B cell (primary cell): ENCODE measurements at regions not wholly inside any gene's neighbourhood (a gene's known extent, or its start where the extent isn't known, plus 50 kb on each side); places are given as distances from the start of the nearest gene placed in this dataset.

ENCODE experiments used
- ATAC-seq: fragments of 200-7000 bp; cut with Tn5 transposase; one replicate; pipeline ENCODE4 v1.10.0; 2021; ENCODE audit warnings: low read depth, mild to moderate bottlenecking, moderate number of reproducible peaks, moderate library complexity
- CTCF ChIA-PET: fragments of 350-600 bp; sonication (Branson Sonifier 250); formaldehyde crosslinking; loops from one replicate; lab custom pipeline; 2021; ENCODE audit warnings: antibody characterized with exemption, inconsistent platforms; lab: Charles Lee
- POLR2A ChIA-PET: fragments of 350-600 bp; sonication (Branson Sonifier 250); formaldehyde crosslinking; loops from one replicate; lab custom pipeline; 2021; ENCODE audit warnings: antibody characterized with exemption; lab: Charles Lee
- DNase-seq: peaks from one replicate; pipeline ENCODE4 v3.0.0; 2013
- H2AFZ ChIP-seq: 2 replicates; pipeline ENCODE4 v1.6.1; 2012; ENCODE audit warnings: mild to moderate bottlenecking, low read depth, low read length; ENCODE audit not compliant: insufficient read depth, poor library complexity, severe bottlenecking
- H3K27ac ChIP-seq, 2 donors: 1 replicate in 1 of 2; 2 replicates in 1 of 2; pipeline ENCODE4 v1.5.1; 2012 to 2013; ENCODE audit warnings: low read length in 2 of 2, mild to moderate bottlenecking in 2 of 2, moderate library complexity in 1 of 2
- H3K27me3 ChIP-seq, 4 experiments: fragments of 200-600 bp in 1 of 4; sonication (generic) in 1 of 4; replicated peaks in 1 of 4; 1 replicate in 2 of 4; 2 replicates in 2 of 4; pipeline versions ENCODE4 v1.6.1 to v1.7.0; 2013 to 2016; ENCODE audit warnings: low read length in 3 of 4, mild to moderate bottlenecking in 2 of 4, mixed read lengths in 1 of 4, moderate library complexity in 1 of 4; ENCODE audit not compliant: insufficient read depth in 4 of 4, control insufficient read depth in 3 of 4; ENCODE audit errors: control extremely low read depth in 1 of 4
- H3K36me3 ChIP-seq, 2 experiments: replicated peaks in 1 of 2; 1 replicate in 1 of 2; 2 replicates in 1 of 2; pipeline versions ENCODE4 v1.6.1 to v1.7.1; 2013; ENCODE audit warnings: low read length in 1 of 2; ENCODE audit not compliant: insufficient read depth in 2 of 2, control insufficient read depth in 1 of 2; ENCODE audit errors: control extremely low read depth in 1 of 2, extremely low read depth in 1 of 2
- H3K4me1 ChIP-seq, 2 donors: fragments of 200-600 bp in 1 of 2; sonication (generic) in 1 of 2; 1 replicate in 1 of 2; 2 replicates in 1 of 2; pipeline versions ENCODE4 v1.5.1 to v1.6.1; 2013 to 2017; ENCODE audit warnings: low read length in 2 of 2; ENCODE audit not compliant: control insufficient read depth in 2 of 2, insufficient read depth in 2 of 2
- H3K4me2 ChIP-seq: replicated peaks from 2 replicates; pipeline ENCODE3; 2012; ENCODE audit warnings: mild to moderate bottlenecking, low read depth, low read length; ENCODE audit not compliant: poor library complexity, severe bottlenecking
- H3K4me3 ChIP-seq, 5 experiments: fragments of 200-600 bp in 1 of 5; sonication (generic) in 1 of 5; 1 replicate in 3 of 5; 2 replicates in 2 of 5; pipeline versions ENCODE4 v1.5.1 to v1.7.0; 2011 to 2016; ENCODE audit warnings: low read length in 4 of 5, mild to moderate bottlenecking in 4 of 5, low read depth in 2 of 5, control low read depth in 1 of 5, moderate library complexity in 1 of 5; ENCODE audit not compliant: insufficient read depth in 1 of 5; ENCODE audit errors: control extremely low read depth in 1 of 5, extremely low read depth in 1 of 5
- H3K79me2 ChIP-seq: fragments of 200-600 bp; sonication (generic); one replicate; pipeline ENCODE4 v1.6.0; 2016; ENCODE audit warnings: low read length; ENCODE audit not compliant: control insufficient read depth, insufficient read depth
- H3K9ac ChIP-seq: fragments of 200-600 bp; sonication (generic); 2 replicates; pipeline ENCODE4 v1.6.1; 2017; ENCODE audit warnings: mild to moderate bottlenecking, low read length, moderate library complexity
- H3K9me3 ChIP-seq, 3 donors: one replicate each; pipeline versions ENCODE4 v1.6.1 to v1.7.1; 2013; ENCODE audit warnings: low read length in 2 of 3; ENCODE audit not compliant: control insufficient read depth in 2 of 3, insufficient read depth in 1 of 3; ENCODE audit errors: control extremely low read depth in 1 of 3
- H4K20me1 ChIP-seq: 2 replicates; pipeline ENCODE4 v1.6.0; 2012; ENCODE audit warnings: mild to moderate bottlenecking, low read length; ENCODE audit not compliant: insufficient read depth, control insufficient read depth, poor library complexity, severe bottlenecking
- H3K27ac Mint-ChIP-seq: one replicate; pipeline ENCODE4 v1.8.0; 2021; ENCODE audit warnings: mixed read lengths
- H3K27me3 Mint-ChIP-seq: one replicate; pipeline ENCODE4 v1.8.0; 2021; ENCODE audit warnings: mixed read lengths
- H3K4me1 Mint-ChIP-seq: one replicate; pipeline ENCODE4 v1.8.0; 2021; ENCODE audit warnings: mixed read lengths
- H3K4me3 Mint-ChIP-seq: one replicate; pipeline ENCODE4 v1.8.0; 2021; ENCODE audit warnings: mixed read lengths
- H3K9me3 Mint-ChIP-seq: one replicate; pipeline ENCODE4 v1.8.0; 2022; ENCODE audit warnings: mixed read lengths; ENCODE audit not compliant: insufficient read depth
- EZH2 ChIP-seq: IDR thresholded peaks from 2 replicates; pipeline ENCODE4 v1.6.1; 2012; ENCODE audit warnings: borderline replicate concordance, low read depth, mild to moderate bottlenecking, moderate library complexity, low read length; ENCODE audit not compliant: insufficient read depth, poor library complexity, severe bottlenecking
- WGBS: methylation state at CpG from one replicate; pipeline ENCODE4 v1.1.5; 2013; ENCODE audit warnings: missing lambda C conversion rate; ENCODE audit not compliant: insufficient coverage; 5-methylcytosine and 5-hydroxymethylcytosine counted together
- intact Hi-C: fragments of 100-400 bp; cut with micrococcal nuclease; formaldehyde crosslinking; loops from one replicate; pipeline ENCODE4 v1.10.0; 2022
- TF ChIP-seq, protein P1 (sequence below): fragments of 200-600 bp; IDR thresholded peaks from one replicate; pipeline ENCODE4 v1.8.0; 2022; ENCODE audit warnings: antibody characterized with exemption, mild to moderate bottlenecking

DNA sequence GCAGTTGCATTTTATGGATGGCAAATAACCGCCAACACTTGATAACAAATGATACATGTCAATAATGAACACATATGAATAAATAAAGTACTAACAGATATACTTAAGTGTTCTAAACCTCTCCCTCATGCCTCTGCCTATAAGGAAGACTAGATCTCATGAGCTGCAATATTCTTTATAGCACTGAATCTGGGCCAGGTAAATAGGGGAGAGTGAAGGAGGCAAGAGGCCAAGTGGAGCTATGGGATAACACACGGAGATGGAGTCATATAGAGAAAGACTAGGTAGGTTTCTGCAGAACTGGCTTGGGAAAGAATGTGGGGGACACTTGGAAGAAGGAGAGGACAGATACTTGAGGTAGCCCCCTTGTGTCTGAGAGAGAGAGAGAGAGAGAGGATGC, 354.2 kb upstream of the CFAP20DC start:
- POLR2A ChIA-PET, result no interaction called here
- H3K27me3 Mint-ChIP-seq, result no peaks in the 10 kb centered on the region
- CTCF ChIA-PET, result no interaction called here

DNA sequence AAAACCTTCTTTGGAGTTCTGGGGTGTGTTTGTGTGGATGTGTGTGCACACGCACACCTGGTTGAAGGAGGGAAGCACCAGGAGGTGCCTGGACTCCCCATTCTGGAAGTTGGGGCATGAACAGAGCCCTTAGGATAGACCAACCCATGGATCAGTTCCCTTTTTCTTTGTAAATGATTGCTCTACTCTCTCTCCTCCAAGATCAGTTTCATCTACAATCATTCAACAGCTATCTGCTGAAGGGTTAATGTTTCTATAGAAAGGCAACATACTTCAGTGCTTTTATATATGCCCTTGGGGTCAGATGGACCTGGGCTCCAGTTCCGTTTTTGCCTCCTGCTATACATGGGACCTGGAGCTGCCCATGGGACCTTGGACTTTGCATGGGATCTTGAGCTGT, 352.1 kb upstream of the CFAP20DC start:
- Histone ChIP-seq H3K79me2 (no peaks in the 10 kb centered on the region), H3K27ac (no peak overlapping the region), H2AFZ (no peak overlapping the region), H4K20me1 (no peaks in the 10 kb centered on the region), H3K36me3 (no peaks in the 10 kb centered on the region), H3K4me3 (no peak overlapping the region), H3K9ac (no peak overlapping the region), H3K27me3 (no peaks in the 10 kb centered on the region), H3K4me1 (no peaks in the 10 kb centered on the region), H3K9me3 (no peaks in the 10 kb centered on the region), H3K4me2 (no peak overlapping the region)
- 90% methylated on average over 2 of the region's 2 CpGs for WGBS
- intact Hi-C loops, result no loop called here
- DNase-seq (no peak), ATAC-seq (no peak)
- CTCF ChIA-PET, result no interaction called here
- POLR2A ChIA-PET, result no interaction called here
- no peak for TF ChIP-seq EZH2
- TF ChIP-seq, protein P1, sequence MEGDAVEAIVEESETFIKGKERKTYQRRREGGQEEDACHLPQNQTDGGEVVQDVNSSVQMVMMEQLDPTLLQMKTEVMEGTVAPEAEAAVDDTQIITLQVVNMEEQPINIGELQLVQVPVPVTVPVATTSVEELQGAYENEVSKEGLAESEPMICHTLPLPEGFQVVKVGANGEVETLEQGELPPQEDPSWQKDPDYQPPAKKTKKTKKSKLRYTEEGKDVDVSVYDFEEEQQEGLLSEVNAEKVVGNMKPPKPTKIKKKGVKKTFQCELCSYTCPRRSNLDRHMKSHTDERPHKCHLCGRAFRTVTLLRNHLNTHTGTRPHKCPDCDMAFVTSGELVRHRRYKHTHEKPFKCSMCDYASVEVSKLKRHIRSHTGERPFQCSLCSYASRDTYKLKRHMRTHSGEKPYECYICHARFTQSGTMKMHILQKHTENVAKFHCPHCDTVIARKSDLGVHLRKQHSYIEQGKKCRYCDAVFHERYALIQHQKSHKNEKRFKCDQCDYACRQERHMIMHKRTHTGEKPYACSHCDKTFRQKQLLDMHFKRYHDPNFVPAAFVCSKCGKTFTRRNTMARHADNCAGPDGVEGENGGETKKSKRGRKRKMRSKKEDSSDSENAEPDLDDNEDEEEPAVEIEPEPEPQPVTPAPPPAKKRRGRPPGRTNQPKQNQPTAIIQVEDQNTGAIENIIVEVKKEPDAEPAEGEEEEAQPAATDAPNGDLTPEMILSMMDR, result no peak
- H3K27me3 Mint-ChIP-seq, result no peaks in the 10 kb centered on the region
- H3K27ac Mint-ChIP-seq, result no peak overlapping the region
- H3K4me3 Mint-ChIP-seq, result no peak overlapping the region
- peaks cover 5% of the 10 kb centered on the region for H3K4me1 Mint-ChIP-seq
- H3K9me3 Mint-ChIP-seq, result no peaks in the 10 kb centered on the region

More for the DNA sequence above, 354.2 kb upstream of the CFAP20DC start:
- Histone ChIP-seq H3K27ac (no peak overlapping the region), H3K79me2 (no peaks in the 10 kb centered on the region), H3K9ac (no peak overlapping the region), H3K9me3 (no peaks in the 10 kb centered on the region), H3K4me1 (no peaks in the 10 kb centered on the region), H3K36me3 (no peaks in the 10 kb centered on the region), H3K27me3 (no peaks in the 10 kb centered on the region), H3K4me2 (no peak overlapping the region), H2AFZ (no peak overlapping the region), H4K20me1 (no peaks in the 10 kb centered on the region), H3K4me3 (no peak overlapping the region)
- no peak for TF ChIP-seq EZH2
- TF ChIP-seq, protein P1, result no peak
- Mint-ChIP-seq H3K27ac (no peak overlapping the region), H3K4me3 (no peak overlapping the region), H3K9me3 (no peaks in the 10 kb centered on the region), H3K4me1 (peaks cover 10% of the 10 kb centered on the region)
- DNase-seq, result no peak
- intact Hi-C loops, result no loop called here
- 100% methylated on average over 1 of the region's 2 CpGs for WGBS
- no peak for ATAC-seq
